ENCODE measurements at regions not wholly inside any gene's neighbourhood (a gene's known extent, or its start where the extent isn't known, plus 50 kb on each side); places are given as distances from the start of the nearest gene placed in this dataset.
"Not testable (repeated sequence)": the region's sequence is repeated elsewhere in the genome, so short reads cannot be mapped to it uniquely, and the experiment has no call there.

DNA sequence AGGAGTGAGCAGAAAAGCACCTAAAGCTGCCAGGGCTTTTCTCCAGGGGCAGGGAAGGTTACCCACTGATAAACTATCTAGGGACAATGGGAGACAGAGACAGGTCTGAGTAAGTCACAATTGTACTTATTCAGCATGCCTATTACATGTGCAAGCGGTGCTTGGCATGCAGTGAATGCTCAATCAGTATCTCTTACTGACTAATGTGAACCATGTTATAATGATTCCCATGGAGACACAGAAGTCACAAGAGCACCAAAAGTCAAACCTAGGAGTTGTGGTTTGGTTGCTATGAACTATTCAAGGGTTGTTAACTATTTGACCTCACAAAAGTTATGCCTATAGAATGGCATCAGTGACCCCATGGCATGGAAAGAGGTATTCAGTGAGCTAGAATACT, 50.0 kb upstream of the RASGRP1 start:
- no peak for DNase-seq

DNA sequence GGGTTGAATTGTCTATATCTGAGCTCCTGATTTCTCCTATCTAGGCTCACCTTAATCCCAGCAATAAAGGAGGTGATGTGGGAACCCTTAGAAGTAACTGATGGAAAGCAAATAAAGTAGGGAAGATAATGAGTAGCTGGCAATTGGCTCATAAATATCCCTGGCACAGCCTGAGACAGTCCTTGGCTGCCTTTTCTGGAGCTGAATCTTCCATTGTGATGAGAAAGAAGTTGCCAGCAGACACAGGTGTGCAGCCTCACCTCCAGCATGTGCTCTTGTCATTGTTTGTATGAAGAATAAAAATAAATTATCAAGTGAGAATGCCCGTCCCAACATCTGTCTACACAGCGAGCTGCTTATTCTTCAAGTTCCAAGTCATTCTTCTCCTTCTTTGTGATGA, 53.2 kb upstream of the RASGRP1 start:
- DNase-seq, result no peak

DNA sequence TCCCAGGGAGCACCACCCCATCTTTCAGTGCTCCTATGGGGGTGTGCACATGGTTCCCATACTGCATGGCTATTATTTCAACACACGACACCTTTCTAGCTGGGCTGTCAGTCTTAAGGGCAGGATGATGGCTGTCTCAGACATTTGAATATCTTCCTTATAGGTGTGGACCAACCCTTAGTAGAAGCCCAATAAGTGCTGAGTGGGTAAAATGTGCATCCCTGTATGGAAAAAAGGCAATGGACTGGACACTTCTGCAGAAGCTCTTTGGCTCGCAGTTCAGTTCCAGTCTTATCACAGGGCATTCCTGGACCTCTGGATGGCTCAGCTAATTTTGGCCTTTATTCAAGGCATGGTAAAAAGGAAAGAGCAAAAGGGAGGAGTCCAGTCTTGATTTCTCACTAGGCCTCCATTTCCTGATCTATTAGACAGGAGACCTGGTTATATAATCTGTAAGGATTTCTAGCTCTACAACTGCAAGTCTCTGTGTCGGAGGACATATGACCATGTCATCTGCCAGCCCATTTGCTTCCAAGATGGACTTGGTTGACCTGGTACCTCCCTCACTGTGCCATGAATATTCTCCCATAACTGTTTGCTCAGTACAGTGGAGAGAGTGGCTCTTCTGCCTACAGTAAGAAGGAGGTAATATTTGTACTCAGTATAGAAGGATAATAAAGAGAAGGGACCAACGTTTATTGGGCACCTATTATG, 53.8 kb upstream of the RASGRP1 start:
- no peak for DNase-seq

DNA sequence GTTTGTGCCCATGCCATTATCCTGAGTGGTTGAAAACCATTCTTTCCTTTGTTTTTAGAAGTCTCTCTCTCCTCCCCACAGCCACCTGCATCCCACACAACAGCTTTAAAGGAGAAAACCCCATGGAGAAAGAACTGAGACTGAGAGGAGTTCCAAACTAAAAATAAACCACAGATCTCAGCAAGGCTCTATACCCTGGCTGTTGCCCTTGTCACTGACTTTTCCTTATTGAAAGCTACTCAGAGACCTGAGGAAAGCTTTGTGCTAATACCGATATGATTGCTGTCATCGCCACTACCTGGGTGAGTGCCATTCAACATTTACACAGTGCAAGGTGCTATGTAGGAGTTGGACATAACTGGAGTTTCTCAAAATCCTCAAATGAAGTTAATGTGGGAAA, 55.5 kb upstream of the RASGRP1 start:
- no peak for DNase-seq

DNA sequence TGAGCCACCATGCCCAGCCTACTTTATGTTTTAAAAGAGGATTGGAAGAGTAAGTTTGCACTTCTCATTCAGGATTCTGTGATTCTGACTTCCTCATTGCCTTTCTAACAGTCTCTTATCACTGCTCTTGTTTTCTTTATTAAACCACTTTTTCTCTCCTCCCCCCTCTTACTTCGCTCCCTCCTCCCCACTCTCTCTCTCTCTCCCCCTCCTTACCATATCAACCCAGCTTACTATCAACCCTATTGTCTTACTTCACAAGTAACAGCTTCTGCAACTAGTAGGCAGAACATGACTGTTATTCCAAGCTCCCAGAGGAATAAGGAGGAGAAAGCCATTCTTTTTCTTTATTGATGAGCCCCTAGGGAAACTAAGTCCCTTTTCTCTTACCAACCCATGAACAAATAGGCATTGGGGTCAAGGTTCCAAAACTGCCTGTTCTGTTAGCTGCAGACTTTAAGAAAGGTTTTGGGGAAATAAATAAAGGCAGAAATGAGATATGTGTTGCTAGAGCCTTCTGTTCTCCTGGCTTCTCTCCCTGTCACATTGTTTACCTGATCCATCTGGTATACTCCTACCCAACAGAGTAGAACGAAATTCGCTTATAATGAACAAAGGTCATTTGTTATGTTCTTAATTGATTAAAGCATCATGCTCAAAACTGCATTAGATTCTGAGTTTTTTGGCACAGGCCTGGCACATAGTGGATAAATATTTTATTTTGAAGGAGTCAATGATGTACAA, 56.4 kb upstream of the RASGRP1 start:
- DNase-seq, result no peak

DNA sequence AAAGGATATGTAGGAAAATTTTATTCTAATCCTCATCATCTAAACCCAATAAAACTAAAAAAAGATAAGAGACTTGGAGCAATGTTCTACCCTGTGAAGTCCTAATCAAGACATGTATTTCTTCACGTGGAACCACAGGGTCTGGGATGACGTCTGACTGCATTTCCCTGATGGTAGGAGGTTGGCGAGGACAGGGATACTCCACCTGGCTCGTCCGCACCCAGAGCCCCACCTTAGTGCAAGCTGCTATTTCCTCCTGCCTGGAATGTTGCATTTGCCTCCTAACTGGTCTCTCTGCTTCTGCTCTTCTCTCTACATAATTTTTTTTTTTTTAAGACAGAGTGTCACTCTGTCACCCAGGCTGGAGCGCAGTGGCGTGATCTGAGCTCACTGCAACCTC, 57.7 kb upstream of the RASGRP1 start:
- DNase-seq, result no peak

DNA sequence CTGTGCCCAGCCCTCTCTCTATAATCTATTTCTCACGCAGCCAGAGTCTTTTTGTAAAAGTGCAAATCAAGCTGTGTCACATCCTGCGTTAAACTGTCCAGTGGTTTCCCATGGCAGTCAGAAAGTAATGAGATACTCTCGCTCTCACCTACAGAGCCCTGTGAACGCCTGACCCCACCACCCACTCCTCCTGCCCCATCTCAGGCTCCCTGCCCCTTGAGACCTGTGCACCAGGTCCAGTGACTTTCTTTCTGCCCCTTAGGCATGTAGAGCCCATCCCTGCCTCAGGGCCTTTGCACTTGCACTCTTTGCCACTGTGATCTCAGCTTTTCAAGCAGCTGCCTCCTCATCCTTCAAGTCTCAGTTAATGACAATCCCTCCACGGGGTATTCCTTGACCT, 58.3 kb upstream of the RASGRP1 start:
- no peak for DNase-seq

DNA sequence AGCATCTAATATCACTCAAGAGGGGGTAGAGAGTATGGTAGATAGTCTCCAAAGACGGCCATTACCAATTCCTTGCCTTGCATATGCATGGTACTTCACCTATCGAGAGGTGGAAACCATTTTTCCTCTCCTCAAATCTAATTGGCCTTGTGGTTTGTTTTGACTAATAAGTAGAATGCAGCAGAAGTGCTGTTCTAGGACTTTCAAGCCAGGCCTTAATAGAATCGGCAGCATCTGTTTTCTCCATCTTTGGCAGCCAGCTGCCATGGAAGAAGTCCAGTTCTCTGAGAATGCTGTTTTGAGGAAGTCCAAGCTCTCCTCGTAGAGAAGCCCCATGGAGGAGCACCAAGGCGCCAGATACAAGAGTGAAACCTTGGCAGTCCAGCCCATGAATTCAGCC, 59.1 kb upstream of the RASGRP1 start:
- no peak for DNase-seq

DNA sequence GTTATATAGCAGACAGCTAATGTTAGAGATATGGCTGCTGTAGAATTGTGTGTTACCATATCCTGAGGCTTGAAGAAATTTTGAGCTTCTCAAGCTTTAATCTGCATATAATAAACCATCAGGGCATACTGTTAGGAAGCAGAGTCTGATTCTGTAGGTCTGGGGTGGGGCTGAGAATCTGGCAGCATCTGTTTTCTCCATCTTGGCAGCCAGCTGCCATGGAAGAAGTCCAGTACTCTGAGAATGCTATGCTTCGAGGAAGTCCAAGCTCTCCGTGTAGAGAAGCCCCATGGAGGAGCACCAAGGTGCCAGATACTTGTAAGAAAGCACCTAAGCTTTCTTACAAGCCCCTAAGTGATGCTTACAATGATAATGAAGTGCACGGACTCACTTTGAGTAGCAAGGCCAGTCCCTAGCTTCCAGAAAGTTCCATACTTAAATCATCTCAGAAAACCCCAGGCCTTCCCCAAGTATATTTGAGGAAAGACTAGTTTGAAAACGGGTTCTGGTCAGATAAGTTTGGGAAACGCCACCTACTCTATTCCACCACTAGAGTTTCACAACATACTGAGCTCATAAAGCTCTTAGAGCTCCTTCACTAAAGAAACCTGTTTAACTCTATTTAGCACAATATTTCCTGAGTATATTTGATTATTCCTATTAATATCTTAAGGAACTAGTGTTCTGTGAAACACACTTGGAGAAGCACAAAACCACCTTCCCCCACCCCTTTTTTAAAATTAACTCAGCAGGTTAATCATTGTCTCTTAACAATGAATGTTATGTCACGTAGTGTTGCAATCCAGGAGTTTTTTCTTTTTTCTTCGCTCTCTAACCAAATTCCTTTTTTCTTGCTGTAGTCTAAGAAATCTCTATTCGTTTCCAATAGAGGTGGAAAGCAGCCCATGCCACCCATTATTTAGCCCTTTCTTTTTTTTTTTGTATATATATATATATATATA, 59.9 kb upstream of the RASGRP1 start:
- DNase-seq, result no peak

DNA sequence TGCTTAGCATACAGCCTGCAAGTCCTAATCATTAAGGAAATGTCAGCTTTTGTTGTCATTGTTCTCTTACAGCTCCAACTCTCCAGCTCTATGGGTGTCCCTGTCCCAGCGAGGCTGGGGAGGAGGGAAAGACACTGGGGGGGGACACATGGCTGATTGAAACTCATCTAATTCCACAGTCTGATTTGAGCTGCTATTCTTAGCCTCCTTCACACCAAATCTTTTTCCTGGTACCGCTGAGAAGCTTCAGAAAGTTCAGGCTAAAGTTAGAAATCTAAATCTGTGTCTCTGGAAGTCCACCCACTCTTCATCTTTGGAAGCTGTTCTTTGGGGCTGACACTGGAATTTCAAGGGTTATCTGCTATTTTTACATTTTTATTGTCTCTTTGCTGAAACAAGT, 61.3 kb upstream of the RASGRP1 start:
- DNase-seq, result no peak

DNA sequence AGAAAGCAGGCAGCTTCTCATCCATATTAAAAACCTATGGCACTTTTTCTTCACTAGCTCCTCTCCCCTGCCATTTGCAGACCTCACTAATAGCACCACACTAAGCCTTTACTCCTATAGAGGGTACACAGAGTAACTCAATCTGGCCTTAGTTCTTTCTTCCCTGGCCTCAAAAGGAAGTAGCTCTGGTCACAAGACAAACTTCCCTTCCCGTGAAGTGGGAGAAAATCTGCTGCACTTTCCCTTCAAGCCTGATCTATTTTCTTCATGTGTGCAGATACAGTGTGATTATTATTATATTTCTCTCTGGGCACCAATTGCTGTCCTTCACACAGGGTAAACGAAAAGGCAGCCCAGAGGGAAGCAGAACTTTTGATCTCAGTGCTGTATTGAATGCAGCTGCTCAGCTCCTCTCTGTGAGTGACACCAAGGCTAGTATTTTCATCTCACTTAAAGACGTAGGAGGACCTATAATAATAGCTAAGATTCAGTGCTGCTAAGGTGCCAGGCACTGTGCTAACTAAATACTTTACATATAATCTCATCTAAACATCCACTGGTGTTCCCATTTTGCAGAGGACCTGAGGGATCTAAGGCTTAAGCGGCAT, 61.9 kb upstream of the RASGRP1 start:
- DNase-seq, result no peak

DNA sequence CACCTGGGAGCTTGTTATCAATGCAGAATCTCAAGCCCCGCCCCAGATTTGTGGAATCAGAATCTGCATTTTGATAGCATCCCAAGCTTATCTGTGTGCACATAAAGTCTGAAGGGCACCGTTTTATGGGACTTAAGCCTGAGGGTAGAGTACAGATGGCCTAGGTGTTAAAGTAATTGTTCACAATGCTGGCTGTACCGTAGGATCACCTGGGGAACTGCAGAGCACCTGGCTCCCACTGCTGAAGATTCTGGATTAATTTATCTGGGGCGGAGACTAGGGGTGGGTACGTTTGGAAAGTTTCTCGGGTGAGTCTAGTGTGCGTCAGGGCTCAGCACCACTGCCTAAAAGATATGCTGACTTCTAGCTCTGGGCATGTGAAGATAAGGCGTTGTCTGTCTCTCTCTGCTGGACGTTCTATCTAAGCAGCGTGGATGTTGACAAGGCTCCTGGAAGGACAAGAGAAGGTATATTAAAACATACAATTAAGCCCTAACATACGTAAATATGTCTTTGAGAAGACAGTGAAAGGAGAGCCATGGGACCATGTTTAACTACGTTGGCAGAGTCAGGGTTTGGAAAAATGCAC, 63.2 kb upstream of the RASGRP1 start:
- DNase-seq, result no peak

DNA sequence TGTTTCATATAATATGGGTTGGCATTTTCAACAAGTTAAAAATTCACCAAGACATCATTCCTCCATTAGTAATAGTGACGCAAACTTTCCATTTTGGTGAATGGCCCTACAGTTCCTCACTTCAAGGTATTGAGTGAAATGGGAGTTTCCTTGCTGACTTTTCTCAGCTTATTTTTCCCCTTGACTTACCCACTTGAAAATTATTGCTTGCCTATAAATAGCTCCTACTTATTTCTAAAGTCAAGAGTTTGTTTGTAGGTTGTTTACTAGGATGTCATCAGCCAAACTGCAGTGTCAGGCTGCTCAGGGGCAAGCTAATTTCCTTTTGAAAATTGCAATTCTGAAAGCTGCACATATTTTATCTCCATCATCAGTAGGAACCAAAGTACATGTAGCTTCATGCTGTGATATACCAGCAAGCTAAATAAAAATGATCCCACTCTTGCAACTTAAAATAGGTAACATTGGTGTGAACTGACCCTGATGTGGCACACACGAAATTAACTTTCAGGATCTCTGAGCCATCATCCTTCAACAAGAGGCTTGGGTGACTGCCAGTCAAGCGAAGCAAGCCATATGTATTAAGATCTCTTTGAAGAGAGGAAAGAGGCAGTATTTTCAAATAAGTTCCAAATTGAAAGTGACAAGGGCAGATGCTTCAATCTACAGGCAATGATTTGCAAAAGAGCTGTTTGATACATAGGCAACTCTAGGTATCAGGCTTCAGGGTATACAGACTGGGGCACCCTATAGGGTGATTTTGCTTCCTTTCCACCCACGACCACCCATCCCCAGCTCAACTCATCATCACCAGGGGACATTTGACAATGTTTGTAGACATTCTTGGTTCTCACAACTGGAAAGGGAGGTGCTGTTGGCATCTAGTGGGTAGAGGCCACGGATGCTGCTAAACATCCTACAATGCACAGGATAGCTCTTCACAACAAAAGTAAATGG, 66.8 kb upstream of the RASGRP1 start:
- DNase-seq, result no peak

DNA sequence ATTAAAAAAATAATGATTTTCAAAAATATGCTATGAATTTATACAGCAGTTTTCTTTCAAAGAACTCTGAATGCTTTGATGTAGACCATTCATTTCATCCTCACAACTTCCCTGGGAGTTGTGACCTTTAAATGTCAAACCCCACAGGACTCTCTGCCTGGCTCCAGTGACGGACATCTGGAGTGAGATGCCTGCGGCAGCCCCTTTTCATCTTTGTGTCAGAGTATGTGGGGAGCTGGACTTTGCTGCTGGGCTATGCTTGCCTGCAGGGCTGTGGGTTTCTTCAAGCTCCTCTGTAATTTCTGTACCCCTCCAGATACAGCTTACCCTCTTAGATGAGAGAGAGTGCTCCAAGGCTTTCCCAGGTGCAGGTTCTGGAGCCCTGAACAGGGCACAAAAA, 70.6 kb upstream of the RASGRP1 start:
- DNase-seq, result no peak

DNA sequence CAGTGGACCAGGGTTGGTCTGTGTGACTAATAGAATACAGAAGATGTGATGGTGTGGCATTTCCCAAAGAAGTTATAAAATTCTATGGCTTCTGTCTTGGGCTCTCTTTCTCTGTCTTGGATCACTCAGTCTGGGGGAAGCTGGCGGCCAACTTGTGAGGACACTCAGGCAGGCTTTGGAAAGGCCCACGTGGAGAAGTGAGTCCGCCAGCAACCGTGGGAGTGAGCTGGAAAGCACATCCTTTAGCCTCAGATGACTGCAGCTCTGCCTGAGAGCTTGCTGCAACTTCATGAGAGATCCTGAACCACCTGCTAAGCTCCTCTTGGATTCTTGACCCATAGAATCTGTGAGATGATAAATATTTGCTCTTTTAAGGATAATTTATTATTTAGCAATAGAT, 72.0 kb upstream of the RASGRP1 start:
- DNase-seq, result no peak

DNA sequence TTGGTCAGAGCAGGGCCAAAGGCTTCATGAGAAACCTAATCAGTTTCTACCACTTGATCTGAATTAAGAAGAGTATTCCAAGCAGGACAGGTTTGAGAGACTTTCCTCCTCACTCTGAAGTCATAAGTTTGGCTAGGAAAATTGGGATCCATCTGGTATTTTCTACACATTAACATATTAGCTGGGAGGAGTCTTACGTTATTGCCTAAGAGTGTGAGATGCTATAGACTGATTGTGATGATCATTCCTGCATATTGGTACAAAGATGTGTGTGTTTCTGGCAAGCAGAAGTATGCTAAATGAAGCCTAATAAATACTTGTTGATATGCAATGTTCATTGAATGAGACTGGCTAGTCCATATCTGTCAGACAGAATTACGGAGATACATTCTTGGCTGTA, 73.5 kb upstream of the RASGRP1 start:
- DNase-seq, result no peak

DNA sequence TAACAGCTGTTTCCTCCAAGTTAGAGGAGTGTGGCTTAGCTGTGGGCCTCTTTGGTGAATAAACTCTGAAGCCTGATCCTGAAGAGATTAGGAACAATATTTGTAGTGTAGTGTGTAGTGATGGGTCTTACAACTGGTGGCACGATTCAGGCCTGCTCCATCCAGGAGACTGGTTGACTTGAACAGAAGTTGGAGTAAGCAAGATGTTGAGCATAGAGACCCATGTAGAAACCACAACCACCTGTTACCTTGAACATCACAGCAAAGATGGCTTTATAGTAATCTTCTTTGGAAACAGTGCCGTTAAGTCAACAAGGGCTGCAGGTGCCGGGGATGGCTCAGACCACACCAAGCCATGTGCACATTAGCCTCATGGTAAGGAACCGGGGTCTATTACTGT, 74.2 kb upstream of the RASGRP1 start:
- no peak for DNase-seq

DNA sequence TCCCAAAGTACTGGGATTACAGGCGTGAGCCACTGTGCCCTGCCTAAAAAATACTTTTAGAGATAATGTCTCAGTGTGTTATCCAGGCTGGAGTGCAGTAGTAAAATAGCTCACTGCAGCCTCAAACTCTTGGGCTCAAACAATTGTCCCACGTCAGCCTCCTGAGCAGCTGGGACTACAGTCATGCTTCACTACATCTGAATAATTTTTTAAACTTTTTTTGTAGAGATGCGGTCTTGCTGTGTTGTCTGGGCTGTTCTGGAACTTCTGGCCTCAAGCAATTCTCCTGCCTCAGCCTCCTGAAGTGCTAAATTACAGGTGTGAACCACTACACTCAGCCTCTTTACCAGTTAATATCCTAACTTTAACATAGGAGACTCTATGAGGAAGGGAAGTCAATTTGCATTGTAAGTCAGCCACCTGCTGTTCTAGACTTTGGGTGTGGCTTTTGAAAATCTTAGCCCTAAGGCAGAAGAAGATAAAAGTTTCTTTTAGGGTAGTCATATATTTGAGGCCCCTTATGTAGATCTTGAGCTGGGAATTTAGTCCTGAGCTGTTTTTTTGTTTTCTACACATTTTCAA, 78.2 kb upstream of the RASGRP1 start:
- DNase-seq, result no peak

DNA sequence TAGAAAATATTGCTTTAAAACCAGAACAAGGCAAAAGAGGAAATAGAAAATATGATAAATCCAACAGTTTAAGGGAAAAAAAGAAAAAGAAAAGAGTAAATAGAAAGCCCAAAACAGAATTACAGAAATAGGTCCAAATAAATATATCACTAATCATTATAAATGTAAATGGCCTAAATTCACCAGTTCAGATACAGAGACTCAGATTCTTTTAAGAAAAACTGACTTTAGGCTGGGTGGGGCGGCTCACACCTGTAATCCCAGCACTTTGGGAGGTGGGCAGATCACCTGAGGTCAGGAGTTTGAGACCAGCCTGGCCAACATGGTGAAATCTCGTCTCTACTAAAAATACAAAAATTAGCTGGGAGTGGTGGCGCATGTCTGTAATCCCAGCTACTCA, 79.7 kb upstream of the RASGRP1 start:
- not testable (repeated sequence) for DNase-seq

DNA sequence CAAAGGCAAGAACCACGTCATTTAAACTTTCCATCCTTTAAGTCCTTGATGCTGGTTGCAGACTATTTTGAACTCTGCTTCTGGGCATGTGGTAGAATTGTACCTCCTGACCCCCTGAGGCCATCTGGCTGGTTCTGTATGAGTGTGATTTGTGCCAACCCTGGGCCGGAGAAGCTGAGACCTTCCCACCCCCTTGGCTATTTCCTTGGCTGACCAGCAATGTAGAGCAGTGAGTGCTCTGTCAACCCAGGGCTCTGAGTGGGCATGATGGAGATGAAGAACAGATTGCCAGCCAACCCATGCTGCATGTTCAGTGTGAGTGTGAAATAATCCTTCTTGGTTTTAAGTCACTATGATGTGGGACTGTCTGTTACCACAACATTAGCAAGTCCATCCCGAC, 82.1 kb upstream of the RASGRP1 start:
- no peak for DNase-seq

DNA sequence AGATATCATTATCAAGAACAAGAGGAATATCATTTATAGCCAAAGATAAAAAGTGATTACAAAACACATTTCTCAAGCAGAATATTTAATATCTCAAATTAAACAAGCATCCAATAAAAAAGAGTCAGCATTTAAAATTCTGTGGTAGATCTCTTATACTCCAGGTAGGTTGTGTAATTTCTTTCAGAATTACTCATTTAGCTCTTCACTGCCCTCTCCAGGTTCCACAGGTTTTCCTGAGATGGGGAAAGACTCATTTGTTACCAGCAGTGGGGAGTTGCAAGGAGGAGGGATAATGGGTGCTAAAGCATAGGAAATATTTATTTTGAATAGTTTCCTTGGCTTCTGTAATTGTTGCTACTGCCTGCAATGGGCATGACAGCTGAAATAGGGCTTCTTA, 83.1 kb upstream of the RASGRP1 start:
- no peak for DNase-seq
